Liver (tissue), 8 donors: ENCODE measurements at regions not wholly inside any gene's neighbourhood (a gene's known extent, or its start where the extent isn't known, plus 50 kb on each side); places are given as distances from the start of the nearest gene placed in this dataset.

Experiments used
- DNase-seq: peaks from one replicate; pipeline ENCODE4 v3.0.0-alpha.2; 2017; ENCODE audit warnings: low spot score
- H3K27ac ChIP-seq, 2 donors: one replicate each; pipeline ENCODE4 v1.7.0; 2013; ENCODE audit warnings: inconsistent platforms in 2 of 2, low read length in 2 of 2, control low read depth in 1 of 2, low read depth in 1 of 2, mild to moderate bottlenecking in 1 of 2
- H3K27me3 ChIP-seq, 4 donors: one replicate each; pipeline versions ENCODE4 v1.6.1 to v1.7.0; 2013; ENCODE audit warnings: low read length in 3 of 4, inconsistent platforms in 1 of 4, mild to moderate bottlenecking in 1 of 4, moderate library complexity in 1 of 4; ENCODE audit not compliant: control insufficient read depth in 4 of 4, insufficient read depth in 4 of 4
- H3K36me3 ChIP-seq, 4 donors: one replicate each; pipeline versions ENCODE4 v1.6.1 to v1.7.0; 2013; ENCODE audit warnings: low read length in 3 of 4, mild to moderate bottlenecking in 3 of 4, low read depth in 1 of 4, moderate library complexity in 1 of 4; ENCODE audit not compliant: control insufficient read depth in 4 of 4, insufficient read depth in 3 of 4
- H3K4me1 ChIP-seq, 4 donors: one replicate each; pipeline versions ENCODE4 v1.6.1 to v1.7.0; 2013; ENCODE audit warnings: low read length in 3 of 4, mild to moderate bottlenecking in 3 of 4, moderate library complexity in 1 of 4; ENCODE audit not compliant: control insufficient read depth in 4 of 4, insufficient read depth in 4 of 4
- H3K4me3 ChIP-seq, 3 donors: one replicate each; pipeline versions ENCODE4 v1.6.1 to v1.7.0; 2013; ENCODE audit warnings: low read length in 3 of 3, control low read depth in 1 of 3, low read depth in 1 of 3, mild to moderate bottlenecking in 1 of 3
- H3K9ac ChIP-seq, 2 donors: one replicate each; pipeline ENCODE4 v1.7.0; 2013; ENCODE audit warnings: low read length in 2 of 2, mild to moderate bottlenecking in 2 of 2, moderate library complexity in 2 of 2, control low read depth in 1 of 2, low read depth in 1 of 2
- H3K9me3 ChIP-seq, 4 donors: one replicate each; pipeline versions ENCODE4 v1.6.1 to v1.7.0; 2013; ENCODE audit warnings: low read length in 3 of 4; ENCODE audit not compliant: control insufficient read depth in 4 of 4
- CTCF ChIP-seq: fragments of 150-350 bp; IDR thresholded peaks from 2 replicates; pipeline ENCODE4 v1.5.1; 2017; ENCODE audit warnings: improper control_type of control experiment, low read depth, low read length; ENCODE audit not compliant: missing input control
- EGR1 ChIP-seq, 2 donors: IDR thresholded peaks; 2 replicates each; pipeline ENCODE4 v1.6.1; 2016 to 2018; ENCODE audit warnings: antibody characterized with exemption in 2 of 2, low read depth in 2 of 2
- FOXA1 ChIP-seq: IDR thresholded peaks from 2 replicates; pipeline ENCODE4 v1.6.1; 2016; ENCODE audit warnings: antibody characterized with exemption
- FOXA2 ChIP-seq: IDR thresholded peaks from 2 replicates; pipeline ENCODE4 v1.6.1; 2016; ENCODE audit warnings: antibody characterized with exemption
- GABPA ChIP-seq, 2 donors: IDR thresholded peaks in 1 of 2; conservative IDR thresholded peaks in 1 of 2; 2 replicates each; pipeline ENCODE4 v1.6.1; 2016; ENCODE audit warnings: antibody characterized with exemption in 2 of 2, mild to moderate bottlenecking in 1 of 2, moderate library complexity in 1 of 2
- HNF4A ChIP-seq, 2 donors: conservative IDR thresholded peaks; 2 replicates each; pipeline ENCODE4 v1.6.1; 2016; ENCODE audit warnings: antibody characterized with exemption in 2 of 2, mild to moderate bottlenecking in 2 of 2
- HNF4G ChIP-seq: IDR thresholded peaks from 2 replicates; pipeline ENCODE4 v1.6.1; 2016; ENCODE audit warnings: antibody characterized with exemption
- JUND ChIP-seq, 2 donors: IDR thresholded peaks; 2 replicates each; pipeline ENCODE4 v1.6.1; 2016; ENCODE audit warnings: antibody characterized with exemption in 2 of 2
- NR2F2 ChIP-seq: IDR thresholded peaks from 2 replicates; pipeline ENCODE4 v1.6.1; 2016; ENCODE audit warnings: antibody characterized with exemption
- RAD21 ChIP-seq, 2 donors: IDR thresholded peaks; 2 replicates each; pipeline ENCODE4 v1.6.1; 2016; ENCODE audit warnings: antibody characterized with exemption in 2 of 2, mild to moderate bottlenecking in 2 of 2
- REST ChIP-seq: IDR thresholded peaks from 2 replicates; pipeline ENCODE4 v1.6.1; 2016; ENCODE audit warnings: antibody characterized with exemption, mild to moderate bottlenecking
- RXRA ChIP-seq, 2 donors: IDR thresholded peaks; 2 replicates each; pipeline ENCODE4 v1.6.1; 2017 to 2018; ENCODE audit warnings: antibody characterized with exemption in 2 of 2, mild to moderate bottlenecking in 1 of 2
- SP1 ChIP-seq: IDR thresholded peaks from 2 replicates; pipeline ENCODE4 v1.6.1; 2018; ENCODE audit warnings: antibody characterized with exemption, mild to moderate bottlenecking
- TAF1 ChIP-seq: conservative IDR thresholded peaks from 2 replicates; pipeline ENCODE4 v1.6.1; 2016; ENCODE audit warnings: antibody characterized with exemption, mild to moderate bottlenecking
- YY1 ChIP-seq: IDR thresholded peaks from 2 replicates; pipeline ENCODE4 v1.6.1; 2016; ENCODE audit warnings: antibody characterized with exemption, mild to moderate bottlenecking
- WGBS: extraction: QIAGEN DNeasy Blood & Tissue Kit; methylation state at CpG from one replicate; pipeline ENCODE4 v1.1.7; 2013; 5-methylcytosine and 5-hydroxymethylcytosine counted together
- TF ChIP-seq, protein P1 (sequence below): IDR thresholded peaks from 2 replicates; pipeline ENCODE4 v1.6.1; 2016; ENCODE audit warnings: antibody characterized with exemption
- TF ChIP-seq, protein P2 (sequence below): IDR thresholded peaks from 2 replicates; pipeline ENCODE4 v1.6.1; 2016; ENCODE audit warnings: antibody characterized with exemption
- TF ChIP-seq, protein P3 (sequence below): IDR thresholded peaks from 2 replicates; pipeline ENCODE4 v1.6.1; 2016; ENCODE audit warnings: antibody characterized with exemption
- donor health status: healthy.
- donor health status: healthy.
- donor health status: healthy.
- donor health status: healthy.
- donor health status: healthy.

DNA sequence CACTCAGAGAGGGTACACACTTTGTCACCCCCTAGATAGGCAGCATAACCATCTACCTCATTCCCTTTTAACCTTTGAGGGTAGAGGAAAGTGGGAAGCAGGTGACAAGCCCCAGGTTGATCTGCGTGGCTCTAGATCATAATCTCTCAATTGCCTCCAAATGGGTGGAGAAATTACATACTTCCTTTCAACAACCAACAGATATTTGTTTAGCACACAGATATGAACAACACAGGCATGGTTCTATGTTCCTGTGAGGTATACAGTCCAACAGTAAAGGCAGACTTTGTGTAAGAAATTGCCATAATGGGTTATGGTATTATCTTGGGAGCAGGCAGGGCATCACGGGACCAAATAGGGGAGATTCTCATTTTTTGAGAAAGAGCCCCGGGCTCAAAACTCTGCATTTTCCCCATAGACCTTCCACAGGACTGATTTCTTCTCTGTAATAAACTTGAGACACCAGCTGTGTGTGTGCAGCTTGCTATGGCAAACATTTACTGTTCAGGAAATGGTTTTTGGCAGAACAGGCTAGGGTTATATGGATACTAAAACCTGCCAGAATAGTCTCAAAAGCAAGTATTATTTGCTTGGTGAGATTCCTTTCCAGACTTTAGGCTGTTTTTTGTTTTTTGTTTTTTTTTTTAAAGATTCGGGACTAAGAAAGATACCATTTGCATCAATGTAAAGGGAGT, 126.2 kb downstream of the CD164 start:
- DNase-seq, result no peak
- Histone ChIP-seq H3K4me3 (no peak overlapping the region), H3K27ac (no peak overlapping the region), H3K27me3 (no peaks in the 10 kb centered on the region), H3K9ac (no peak overlapping the region), H3K4me1 (peaks cover 10 to 24% (median 18%) of the 10 kb centered on the region in 4 donors), H3K36me3 (no peaks in the 10 kb centered on the region), H3K9me3 (no peaks in the 10 kb centered on the region)
- TF ChIP-seq, protein P1, sequence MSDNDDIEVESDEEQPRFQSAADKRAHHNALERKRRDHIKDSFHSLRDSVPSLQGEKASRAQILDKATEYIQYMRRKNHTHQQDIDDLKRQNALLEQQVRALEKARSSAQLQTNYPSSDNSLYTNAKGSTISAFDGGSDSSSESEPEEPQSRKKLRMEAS, result no peak
- TF ChIP-seq RXRA (IDR thresholded peaks at IDR 0.05), result no peak
- TF ChIP-seq, protein P2, sequence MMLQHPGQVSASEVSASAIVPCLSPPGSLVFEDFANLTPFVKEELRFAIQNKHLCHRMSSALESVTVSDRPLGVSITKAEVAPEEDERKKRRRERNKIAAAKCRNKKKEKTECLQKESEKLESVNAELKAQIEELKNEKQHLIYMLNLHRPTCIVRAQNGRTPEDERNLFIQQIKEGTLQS, result no peak
- no peak for TF ChIP-seq YY1
- no peak for TF ChIP-seq NR2F2
- no peak for TF ChIP-seq EGR1 (IDR thresholded peaks at IDR 0.05; ENCODE audit: low read depth in 2 of 2)
- no peak for TF ChIP-seq FOXA2
- no peak for TF ChIP-seq HNF4A (conservative IDR thresholded peaks at IDR 0.05)
- TF ChIP-seq JUND (IDR thresholded peaks at IDR 0.05), result no peak
- TF ChIP-seq GABPA (IDR thresholded peaks at IDR 0.05 in 1 of 2, conservative IDR thresholded peaks at IDR 0.05 in 1 of 2), result no peak
- TF ChIP-seq, protein P3, sequence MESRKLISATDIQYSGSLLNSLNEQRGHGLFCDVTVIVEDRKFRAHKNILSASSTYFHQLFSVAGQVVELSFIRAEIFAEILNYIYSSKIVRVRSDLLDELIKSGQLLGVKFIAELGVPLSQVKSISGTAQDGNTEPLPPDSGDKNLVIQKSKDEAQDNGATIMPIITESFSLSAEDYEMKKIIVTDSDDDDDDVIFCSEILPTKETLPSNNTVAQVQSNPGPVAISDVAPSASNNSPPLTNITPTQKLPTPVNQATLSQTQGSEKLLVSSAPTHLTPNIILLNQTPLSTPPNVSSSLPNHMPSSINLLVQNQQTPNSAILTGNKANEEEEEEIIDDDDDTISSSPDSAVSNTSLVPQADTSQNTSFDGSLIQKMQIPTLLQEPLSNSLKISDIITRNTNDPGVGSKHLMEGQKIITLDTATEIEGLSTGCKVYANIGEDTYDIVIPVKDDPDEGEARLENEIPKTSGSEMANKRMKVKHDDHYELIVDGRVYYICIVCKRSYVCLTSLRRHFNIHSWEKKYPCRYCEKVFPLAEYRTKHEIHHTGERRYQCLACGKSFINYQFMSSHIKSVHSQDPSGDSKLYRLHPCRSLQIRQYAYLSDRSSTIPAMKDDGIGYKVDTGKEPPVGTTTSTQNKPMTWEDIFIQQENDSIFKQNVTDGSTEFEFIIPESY, result no peak
- no peak for TF ChIP-seq HNF4G
- TF ChIP-seq TAF1, result no peak
- no peak for TF ChIP-seq RAD21 (IDR thresholded peaks at IDR 0.05)
- 75% methylated on average over 4 of the region's 4 CpGs for WGBS

DNA sequence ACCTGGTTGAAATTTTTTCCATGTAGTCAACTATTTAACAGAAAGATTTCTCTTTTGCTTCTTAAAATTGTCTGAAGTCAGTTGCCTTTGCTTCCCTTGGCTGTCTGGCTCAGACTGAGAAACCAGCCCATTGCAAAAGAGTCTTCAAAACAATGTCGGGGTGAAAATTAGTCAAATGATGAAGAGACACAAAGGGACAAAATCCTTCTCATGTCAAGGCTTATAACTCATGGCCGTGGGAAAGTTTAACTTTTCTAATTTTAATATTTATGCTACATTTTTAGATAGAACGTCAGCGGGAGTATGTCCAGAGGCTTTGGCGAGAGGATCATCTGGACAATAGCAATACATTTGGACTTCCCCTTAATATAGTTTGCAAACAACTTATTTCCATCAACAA, 127.2 kb downstream of the CD164 start:
- no peaks in the 10 kb centered on the region for H3K9me3 ChIP-seq
- H3K9ac ChIP-seq, result no peak overlapping the region
- H3K4me3 ChIP-seq, result no peak overlapping the region
- no peaks in the 10 kb centered on the region for H3K27me3 ChIP-seq
- TF ChIP-seq JUND (IDR thresholded peaks at IDR 0.05) (no peak), YY1 (no peak), REST (no peak), NR2F2 (no peak), SP1 (no peak), RAD21 (IDR thresholded peaks at IDR 0.05) (no peak), HNF4G (no peak), FOXA2 (no peak), GABPA (IDR thresholded peaks at IDR 0.05 in 1 of 2, conservative IDR thresholded peaks at IDR 0.05 in 1 of 2) (no peak), TAF1 (no peak), EGR1 (IDR thresholded peaks at IDR 0.05; ENCODE audit: low read depth in 2 of 2) (no peak), RXRA (IDR thresholded peaks at IDR 0.05) (no peak), HNF4A (conservative IDR thresholded peaks at IDR 0.05) (no peak), FOXA1 (no peak), CTCF (no peak)
- TF ChIP-seq, protein P2, result no peak
- TF ChIP-seq, protein P1, result no peak
- TF ChIP-seq, protein P3, result no peak
- no peaks in the 10 kb centered on the region for H3K36me3 ChIP-seq
- 92% methylated on average over 5 of the region's 5 CpGs for WGBS
- H3K4me1 ChIP-seq, result peaks cover 10 to 24% (median 18%) of the 10 kb centered on the region in 4 donors
- no peak for DNase-seq
- H3K27ac ChIP-seq, result no peak overlapping the region
